Nephron progenitor cell (in vitro differentiated cells): ENCODE measurements at regions not wholly inside any gene's neighbourhood (a gene's known extent, or its start where the extent isn't known, plus 50 kb on each side); places are given as distances from the start of the nearest gene placed in this dataset.
"Not testable (repeated sequence)": the region's sequence is repeated elsewhere in the genome, so short reads cannot be mapped to it uniquely, and the experiment has no call there.

ENCODE experiments used
- DNase-seq: peaks from one replicate; pipeline ENCODE4 v3.0.0; 2021
- H3K27ac Mint-ChIP-seq: 2 replicates; pipeline ENCODE4 v1.8.0; 2021; ENCODE audit warnings: mild to moderate bottlenecking, moderate library complexity, mixed read lengths
- H3K27me3 Mint-ChIP-seq: 2 replicates; pipeline ENCODE4 v1.8.0; 2021; ENCODE audit warnings: mild to moderate bottlenecking, low read depth, mixed read lengths; ENCODE audit not compliant: poor library complexity
- H3K36me3 Mint-ChIP-seq: 2 replicates; pipeline ENCODE4 v1.8.0; 2021; ENCODE audit warnings: low read depth, mixed read lengths
- H3K4me1 Mint-ChIP-seq: 2 replicates; pipeline ENCODE4 v1.8.0; 2021; ENCODE audit warnings: mixed read lengths
- H3K4me3 Mint-ChIP-seq: 2 replicates; pipeline ENCODE4 v1.8.0; 2021; ENCODE audit warnings: mild to moderate bottlenecking, moderate library complexity, mixed read lengths
- H3K9me3 Mint-ChIP-seq: 2 replicates; pipeline ENCODE4 v1.8.0; 2021; ENCODE audit warnings: mild to moderate bottlenecking, moderate library complexity, mixed read lengths
- TF ChIP-seq, protein P1 (sequence below): fragments of 200-600 bp; sonication (generic); IDR thresholded peaks from 2 replicates; pipeline ENCODE4 v1.5.0; 2021; ENCODE audit warnings: antibody characterized with exemption

DNA sequence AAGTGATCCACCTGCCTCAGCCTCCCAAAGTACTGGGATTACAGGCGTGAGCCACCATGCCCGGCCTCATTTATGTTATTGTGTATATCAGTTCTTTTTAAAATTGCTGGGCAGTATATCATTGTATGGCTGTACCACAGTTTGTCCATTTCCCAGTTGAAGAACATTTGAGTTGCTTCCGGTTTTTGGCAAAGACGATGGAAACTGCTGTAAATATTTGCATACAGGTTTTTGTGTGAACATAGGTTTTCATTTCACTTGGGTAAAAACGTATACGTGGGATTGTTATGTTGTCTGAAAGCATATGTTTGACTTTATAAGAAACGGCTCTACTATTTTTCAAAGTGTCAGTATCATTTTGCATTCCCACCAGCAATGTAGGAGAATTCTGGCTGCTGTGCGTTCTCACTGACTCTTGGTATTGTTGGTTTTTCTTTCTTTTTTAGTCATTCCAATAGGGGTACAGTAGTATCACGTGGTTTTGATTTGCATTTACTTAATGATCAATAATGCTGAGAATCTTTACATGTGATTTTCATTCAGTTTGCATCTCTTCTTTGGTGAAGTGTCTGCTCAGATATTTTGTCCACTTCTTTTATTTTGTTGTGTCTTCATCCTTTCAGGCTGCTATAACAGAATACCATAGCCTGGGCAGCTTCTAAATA is 63.2 kb upstream of the GOT2 start:
- TF ChIP-seq, protein P1, sequence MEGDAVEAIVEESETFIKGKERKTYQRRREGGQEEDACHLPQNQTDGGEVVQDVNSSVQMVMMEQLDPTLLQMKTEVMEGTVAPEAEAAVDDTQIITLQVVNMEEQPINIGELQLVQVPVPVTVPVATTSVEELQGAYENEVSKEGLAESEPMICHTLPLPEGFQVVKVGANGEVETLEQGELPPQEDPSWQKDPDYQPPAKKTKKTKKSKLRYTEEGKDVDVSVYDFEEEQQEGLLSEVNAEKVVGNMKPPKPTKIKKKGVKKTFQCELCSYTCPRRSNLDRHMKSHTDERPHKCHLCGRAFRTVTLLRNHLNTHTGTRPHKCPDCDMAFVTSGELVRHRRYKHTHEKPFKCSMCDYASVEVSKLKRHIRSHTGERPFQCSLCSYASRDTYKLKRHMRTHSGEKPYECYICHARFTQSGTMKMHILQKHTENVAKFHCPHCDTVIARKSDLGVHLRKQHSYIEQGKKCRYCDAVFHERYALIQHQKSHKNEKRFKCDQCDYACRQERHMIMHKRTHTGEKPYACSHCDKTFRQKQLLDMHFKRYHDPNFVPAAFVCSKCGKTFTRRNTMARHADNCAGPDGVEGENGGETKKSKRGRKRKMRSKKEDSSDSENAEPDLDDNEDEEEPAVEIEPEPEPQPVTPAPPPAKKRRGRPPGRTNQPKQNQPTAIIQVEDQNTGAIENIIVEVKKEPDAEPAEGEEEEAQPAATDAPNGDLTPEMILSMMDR = no peak
- H3K36me3 Mint-ChIP-seq = no peaks in the 10 kb centered on the region
- H3K9me3 Mint-ChIP-seq = peaks cover 36% of the 10 kb centered on the region
- peaks cover 3% of the 10 kb centered on the region for H3K4me1 Mint-ChIP-seq
- H3K27me3 Mint-ChIP-seq = peaks cover 12% of the 10 kb centered on the region
- no peak for DNase-seq
- H3K27ac Mint-ChIP-seq = no peak overlapping the region
- H3K4me3 Mint-ChIP-seq = no peak overlapping the region

DNA sequence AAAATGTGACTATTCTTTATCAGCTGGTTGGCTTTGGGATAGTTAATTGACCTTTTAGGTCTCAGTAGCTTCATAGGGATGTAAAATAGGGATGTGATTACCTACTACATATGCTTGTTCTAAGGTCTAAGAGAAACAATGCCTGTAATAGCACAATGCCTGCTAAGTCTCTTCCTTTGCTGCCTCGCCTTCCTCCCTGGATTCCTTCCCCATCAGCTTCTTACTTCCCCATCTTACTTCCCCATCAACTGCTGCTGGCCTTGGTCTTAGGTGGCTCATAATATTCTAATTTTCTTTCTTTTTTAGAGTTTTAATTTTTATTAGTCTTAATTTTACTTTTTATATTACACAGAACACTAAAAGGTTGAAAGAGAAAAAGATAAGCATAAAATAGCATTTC is 59.2 kb upstream of the GOT2 start:
- peaks cover 4% of the 10 kb centered on the region for H3K9me3 Mint-ChIP-seq

DNA sequence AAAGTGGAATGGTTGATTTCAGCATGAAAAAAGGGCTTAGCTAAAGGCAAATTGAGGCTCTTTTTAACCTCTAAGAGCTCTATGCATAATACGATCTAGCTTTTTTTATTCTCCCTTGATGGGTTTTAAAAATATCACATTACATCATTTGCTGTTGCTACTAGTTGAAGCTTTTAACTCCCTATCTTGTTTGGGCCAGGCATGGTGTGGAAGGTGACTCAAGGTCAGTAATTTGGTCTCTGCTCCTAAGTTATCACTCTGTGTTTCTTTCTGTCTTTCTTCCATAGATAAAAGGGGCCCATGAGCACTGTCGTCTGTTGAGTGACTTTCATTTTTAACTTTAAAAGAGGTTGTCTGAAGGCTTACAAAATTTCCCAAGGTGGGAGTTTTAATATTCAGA is 58.1 kb upstream of the GOT2 start:
- H3K27me3 Mint-ChIP-seq = peaks cover 10% of the 10 kb centered on the region
- H3K4me3 Mint-ChIP-seq = no peak overlapping the region
- no peak for DNase-seq
- TF ChIP-seq, protein P1 = no peak
- peaks cover 10% of the 10 kb centered on the region for H3K4me1 Mint-ChIP-seq
- no peak overlapping the region for H3K27ac Mint-ChIP-seq
- H3K36me3 Mint-ChIP-seq = no peaks in the 10 kb centered on the region
- peaks cover 4% of the 10 kb centered on the region for H3K9me3 Mint-ChIP-seq

More for the DNA sequence above, 59.2 kb upstream of the GOT2 start:
- H3K4me3 Mint-ChIP-seq = no peak overlapping the region
- no peaks in the 10 kb centered on the region for H3K36me3 Mint-ChIP-seq
- no peak for DNase-seq
- peaks cover 10% of the 10 kb centered on the region for H3K27me3 Mint-ChIP-seq
- peaks cover 10% of the 10 kb centered on the region for H3K4me1 Mint-ChIP-seq
- H3K27ac Mint-ChIP-seq = no peak overlapping the region
- TF ChIP-seq, protein P1 = no peak

DNA sequence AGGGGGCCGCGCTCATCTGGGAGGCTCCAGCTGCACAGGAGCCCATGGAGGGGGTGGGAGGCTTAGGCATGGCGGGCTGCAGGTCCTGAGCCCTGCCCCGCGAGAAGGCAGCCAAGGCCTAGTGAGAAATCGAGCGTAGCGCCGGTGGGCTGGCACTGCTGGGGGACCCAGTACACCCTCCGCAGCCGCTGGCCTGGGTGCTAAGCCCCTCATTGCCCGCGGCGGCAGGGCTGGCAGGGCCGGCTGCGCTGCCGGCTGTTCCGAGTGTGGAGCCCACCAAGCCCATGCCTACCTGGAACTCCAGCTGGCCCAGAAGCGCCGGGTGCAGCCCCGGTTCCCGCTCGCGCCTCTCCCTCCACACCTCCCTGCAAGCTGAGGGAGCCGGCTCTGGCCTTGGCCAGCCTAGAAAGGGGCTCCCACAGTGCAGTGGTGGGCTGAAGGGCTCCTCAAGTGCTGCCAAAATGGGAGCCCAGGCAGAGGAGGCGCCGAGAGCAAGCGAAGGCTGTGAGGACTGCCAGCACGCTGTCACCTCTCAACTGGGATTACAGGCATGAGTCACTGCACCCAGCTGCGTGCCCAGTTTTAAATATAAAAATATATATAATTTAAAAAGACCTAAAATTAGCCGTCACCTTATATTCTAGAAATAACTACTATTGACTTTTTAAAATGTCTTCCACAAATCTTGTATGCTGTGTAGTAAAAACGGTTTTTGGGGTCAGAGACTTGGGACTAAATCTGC is 56.9 kb upstream of the GOT2 start:
- DNase-seq, H3K36me3 Mint-ChIP-seq, H3K27ac Mint-ChIP-seq, H3K9me3 Mint-ChIP-seq, H3K27me3 Mint-ChIP-seq, H3K4me3 Mint-ChIP-seq: not testable (repeated sequence)
- peaks cover 18% of the 10 kb centered on the region for H3K4me1 Mint-ChIP-seq

DNA sequence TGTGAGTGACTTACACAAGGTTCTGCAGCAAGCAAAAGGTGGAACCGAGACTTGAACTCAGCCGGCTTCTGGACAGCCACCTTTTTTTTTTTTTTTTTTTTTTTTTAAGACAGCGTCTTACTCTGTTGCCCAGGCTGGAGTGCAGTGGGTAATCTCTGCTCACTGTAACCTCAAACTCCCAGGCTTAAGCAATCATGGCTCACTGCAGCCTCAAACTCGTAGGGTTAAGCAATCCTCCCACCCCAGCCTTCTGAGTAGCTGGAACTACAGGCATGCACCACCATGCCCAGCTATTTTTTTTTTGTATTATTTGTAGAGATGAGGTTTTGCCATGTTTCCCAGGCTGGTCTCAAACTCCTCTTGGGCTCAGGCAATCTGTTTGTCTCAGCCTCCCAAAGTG is 55.2 kb upstream of the GOT2 start:
- TF ChIP-seq, protein P1 = no peak
- H3K4me3 Mint-ChIP-seq = no peak overlapping the region
- no peaks in the 10 kb centered on the region for H3K36me3 Mint-ChIP-seq

More for the DNA sequence above, 55.2 kb upstream of the GOT2 start:
- peaks cover 14% of the 10 kb centered on the region for H3K27me3 Mint-ChIP-seq
- H3K9me3 Mint-ChIP-seq = peaks cover 19% of the 10 kb centered on the region
- H3K27ac Mint-ChIP-seq = peak overlapping the region; percentile 36
- peaks cover 21% of the 10 kb centered on the region for H3K4me1 Mint-ChIP-seq
- no peak for DNase-seq
